ENCODE measurements at regions not wholly inside any gene's neighbourhood (a gene's known extent, or its start where the extent isn't known, plus 50 kb on each side); places are given as distances from the start of the nearest gene placed in this dataset.

GRCh38 chr6:155509743-155510475 lies 54.3 kb upstream of the NOX3 start:
- TF ChIP-seq, protein P1, sequence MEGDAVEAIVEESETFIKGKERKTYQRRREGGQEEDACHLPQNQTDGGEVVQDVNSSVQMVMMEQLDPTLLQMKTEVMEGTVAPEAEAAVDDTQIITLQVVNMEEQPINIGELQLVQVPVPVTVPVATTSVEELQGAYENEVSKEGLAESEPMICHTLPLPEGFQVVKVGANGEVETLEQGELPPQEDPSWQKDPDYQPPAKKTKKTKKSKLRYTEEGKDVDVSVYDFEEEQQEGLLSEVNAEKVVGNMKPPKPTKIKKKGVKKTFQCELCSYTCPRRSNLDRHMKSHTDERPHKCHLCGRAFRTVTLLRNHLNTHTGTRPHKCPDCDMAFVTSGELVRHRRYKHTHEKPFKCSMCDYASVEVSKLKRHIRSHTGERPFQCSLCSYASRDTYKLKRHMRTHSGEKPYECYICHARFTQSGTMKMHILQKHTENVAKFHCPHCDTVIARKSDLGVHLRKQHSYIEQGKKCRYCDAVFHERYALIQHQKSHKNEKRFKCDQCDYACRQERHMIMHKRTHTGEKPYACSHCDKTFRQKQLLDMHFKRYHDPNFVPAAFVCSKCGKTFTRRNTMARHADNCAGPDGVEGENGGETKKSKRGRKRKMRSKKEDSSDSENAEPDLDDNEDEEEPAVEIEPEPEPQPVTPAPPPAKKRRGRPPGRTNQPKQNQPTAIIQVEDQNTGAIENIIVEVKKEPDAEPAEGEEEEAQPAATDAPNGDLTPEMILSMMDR (IDR thresholded peaks at IDR 0.05) = no peak
- TF ChIP-seq EP300 (IDR thresholded peaks at IDR 0.05) (no peak), POLR2AphosphoS5 (IDR thresholded peaks at IDR 0.05) (no peak)

Measured in upper lobe of left lung (tissue), 4 donors.